GM21737 (cell line): ENCODE measurements at regions not wholly inside any gene's neighbourhood (a gene's known extent, or its start where the extent isn't known, plus 50 kb on each side); places are given as distances from the start of the nearest gene placed in this dataset.

ENCODE experiments used
- ATAC-seq: cut with Tn5 transposase; IDR thresholded peaks from one replicate; pipeline ENCODE4 v1.9.1; 2021; ENCODE audit warnings: mild to moderate bottlenecking, moderate library complexity; ENCODE audit not compliant: unreplicated experiment

DNA sequence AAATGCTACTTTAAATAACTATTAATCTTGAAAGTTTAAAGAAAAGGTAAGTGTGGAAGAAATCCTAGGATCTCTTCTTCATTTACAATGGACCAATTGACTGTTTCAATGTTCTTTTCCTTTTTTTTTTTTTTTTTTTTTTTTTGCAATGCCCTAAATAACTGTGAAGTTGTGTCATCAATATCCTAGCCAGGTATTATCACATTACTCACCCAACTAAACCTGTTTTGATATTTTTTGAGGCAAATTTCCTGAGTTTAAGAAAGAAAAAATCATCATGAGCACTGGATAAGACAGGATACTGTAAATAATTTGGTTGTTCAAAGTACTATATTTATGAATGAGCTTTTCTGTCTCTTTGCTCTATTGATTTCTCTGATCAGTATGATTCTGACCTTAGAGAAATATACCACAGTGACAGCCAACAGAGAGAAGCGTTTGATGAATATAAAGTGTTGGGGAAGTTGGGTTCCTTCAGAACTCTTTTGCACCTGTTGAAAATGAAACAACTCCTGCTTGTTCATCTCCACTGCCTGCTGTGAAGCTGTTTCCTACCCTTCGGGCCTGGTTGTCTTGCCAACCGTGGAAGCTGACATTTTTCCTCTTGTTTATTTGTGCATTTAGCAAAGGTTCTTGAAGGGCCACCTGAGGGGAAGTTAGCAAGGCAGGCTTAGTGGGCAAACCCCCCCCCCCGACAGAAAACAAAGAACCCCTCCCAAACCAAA is 1220.5 kb upstream of the SLC10A2 start:
- no peak for ATAC-seq

DNA sequence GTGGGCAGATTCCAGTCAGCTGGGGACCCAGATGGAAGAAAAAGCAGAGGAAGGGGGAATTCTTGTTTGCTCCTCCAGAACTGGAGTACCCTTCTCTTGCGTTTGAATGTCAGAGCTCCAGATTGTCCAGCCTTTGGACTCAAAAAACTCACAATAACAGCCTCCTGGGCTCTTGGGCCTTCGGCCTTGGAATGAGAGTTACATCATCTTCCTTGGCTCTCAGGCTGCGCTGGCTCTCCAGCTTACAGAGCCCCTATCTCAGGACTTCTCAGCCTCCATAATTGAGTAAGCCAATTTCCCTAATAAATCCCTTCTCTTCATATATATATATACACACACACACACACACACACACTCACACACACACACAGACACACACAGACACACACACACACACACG is 1215.7 kb upstream of the SLC10A2 start:
- no peak for ATAC-seq

DNA sequence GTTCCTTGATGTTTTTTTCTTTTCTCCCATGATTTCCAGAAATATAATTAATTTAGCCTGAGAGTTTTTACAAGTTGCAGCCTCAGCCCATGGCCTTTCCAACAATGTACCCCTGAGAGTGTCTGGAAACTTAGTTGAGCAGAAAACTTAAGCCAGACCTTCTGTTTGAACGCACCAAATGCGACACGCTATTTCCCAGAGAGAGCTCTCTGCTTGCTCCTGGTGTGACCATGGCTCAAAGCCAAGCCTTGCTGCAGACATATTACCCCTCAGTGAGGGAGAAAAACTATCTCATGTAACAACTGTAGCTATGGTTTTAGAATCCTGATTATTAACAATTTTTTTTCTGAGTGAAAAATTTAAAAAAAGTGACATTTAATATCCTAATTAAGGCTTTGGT is 1204.5 kb upstream of the SLC10A2 start:
- ATAC-seq, result no peak

DNA sequence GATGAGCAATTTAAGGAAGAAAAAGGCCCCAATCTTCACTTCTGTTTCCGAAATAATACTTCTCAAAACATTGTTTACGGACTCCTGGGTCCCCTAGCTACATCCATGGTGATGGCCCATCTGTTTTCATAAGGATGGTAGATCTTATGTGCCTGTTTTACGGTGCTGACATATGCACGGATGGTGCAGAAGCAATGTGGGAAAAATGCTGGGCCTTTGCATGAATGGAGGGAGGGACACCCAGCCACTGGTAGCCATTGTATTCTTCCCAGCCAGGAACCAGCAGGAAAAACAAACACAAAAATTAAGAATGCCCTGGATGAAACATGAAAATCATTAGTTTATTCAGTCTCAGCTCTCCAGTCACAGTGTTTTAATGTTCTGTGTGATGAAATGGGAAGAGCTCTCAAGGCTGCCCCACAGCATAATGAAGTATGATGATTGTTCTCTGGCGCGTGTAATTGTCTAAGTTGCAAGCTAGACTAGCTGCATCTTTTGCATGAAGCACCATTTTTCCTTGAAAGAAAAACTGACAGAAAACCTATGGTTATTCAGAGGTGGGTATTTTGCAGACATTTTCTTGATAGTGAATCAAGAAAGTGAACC is 1201.1 kb upstream of the SLC10A2 start:
- ATAC-seq, result no peak

DNA sequence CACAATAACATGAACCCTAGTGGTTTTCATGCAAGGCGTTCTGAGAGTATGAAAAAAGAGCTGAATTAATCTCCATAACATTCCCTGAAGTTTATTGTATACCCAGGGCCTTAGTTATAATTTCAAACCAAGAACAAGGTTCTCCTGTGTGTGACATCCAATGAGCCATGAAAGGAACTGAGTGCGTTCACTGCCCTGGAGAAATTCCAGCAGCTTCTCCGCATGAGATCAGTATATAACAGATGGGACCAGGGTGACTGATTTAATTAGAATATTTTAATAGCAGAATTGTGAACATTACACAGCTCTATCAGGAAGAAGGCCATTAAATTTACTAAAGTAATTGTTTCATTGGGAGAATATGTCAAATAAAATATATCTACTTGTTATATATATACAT is 1190.5 kb upstream of the SLC10A2 start:
- no peak for ATAC-seq

DNA sequence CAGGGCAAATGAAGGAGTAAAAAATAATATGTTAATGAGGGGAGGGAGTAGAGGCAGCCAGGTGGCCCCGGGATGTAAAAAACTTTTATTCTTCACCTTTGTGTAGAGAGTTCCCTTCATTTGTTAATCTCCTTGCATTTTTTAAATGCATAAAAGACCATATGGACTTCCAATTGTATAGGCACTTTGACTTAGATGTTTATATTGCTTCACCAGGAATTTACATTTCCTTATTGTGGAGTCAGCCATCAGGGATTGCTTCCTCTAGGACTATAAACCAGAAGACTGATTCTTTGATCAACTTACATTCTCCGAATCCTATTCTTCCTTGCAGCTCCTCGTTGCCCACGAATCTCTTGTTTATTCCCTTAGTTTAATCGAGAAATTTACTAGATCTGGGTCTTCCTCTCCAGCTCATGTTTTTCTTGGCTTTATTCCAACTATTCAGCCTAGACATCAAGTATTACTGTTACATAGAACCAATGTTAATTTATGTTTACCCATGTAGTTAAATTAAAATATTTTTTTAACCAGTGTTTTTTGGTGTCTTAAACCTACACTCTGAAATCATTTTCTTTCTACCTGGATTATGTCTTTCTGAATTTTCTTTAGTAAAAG is 1187.0 kb upstream of the SLC10A2 start:
- no peak for ATAC-seq

DNA sequence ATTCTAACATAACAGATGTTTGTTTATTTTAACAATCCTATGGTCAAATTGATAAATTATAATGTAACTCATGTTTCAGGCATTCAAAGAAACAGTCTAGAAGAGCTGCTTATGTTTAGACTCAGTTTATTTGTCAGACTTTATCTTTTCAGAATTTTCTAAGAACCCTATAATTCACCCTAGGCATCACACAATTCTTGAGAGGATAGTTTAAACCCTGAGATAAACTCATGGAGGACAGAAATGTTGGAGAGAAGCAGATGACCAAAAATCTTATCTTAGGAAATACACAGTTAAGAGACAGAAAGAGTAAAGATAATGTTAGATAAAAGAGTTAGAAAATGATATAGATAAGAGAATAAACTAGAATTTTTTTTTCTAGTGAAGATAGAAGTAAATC is 1185.7 kb upstream of the SLC10A2 start:
- ATAC-seq, result no peak

DNA sequence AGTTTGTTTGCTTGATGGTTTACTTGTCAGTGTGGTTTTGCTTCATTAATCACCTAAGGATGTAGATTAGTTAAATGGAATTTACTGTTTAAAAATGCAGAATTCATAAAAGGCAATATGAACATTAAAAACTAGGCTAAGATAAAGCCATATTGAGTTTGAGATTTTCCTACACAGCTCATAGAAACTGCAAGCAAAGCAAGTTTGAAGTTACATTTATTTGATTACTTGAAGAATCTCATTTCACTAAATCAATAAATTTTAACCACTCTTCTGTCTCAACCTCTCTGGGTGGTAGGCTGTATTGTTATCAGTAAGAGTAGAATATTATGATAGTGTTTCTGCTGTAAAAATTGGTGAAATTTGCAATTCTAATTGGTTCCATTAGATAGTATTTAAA is 1180.7 kb upstream of the SLC10A2 start:
- no peak for ATAC-seq

DNA sequence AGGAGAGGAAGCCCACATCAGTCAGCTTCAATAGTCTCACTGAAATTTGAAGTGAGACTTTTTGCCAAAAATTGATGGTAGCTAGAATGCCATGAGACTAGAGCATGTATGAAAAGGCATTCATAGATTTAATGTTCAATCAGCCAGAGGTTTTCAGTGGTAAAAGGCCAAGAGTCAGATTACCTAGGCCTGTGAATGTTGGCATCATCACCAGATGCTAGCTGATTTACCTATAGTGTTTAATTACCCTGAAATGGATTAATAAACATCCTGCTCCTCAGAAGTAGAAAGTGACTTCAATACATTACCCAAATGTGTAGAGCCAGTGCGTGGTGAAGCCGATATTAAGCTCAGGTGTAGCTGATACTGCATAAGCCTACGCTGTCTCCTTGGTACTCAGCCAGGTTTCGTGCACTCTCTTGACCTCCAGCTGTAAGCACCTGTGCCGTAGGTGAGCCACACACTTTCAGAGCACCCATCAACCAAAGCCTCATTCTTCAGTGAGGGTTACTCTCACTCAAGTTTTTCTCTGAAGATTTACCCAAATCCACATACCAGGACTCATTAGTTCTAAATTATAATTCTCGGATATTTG is 1140.3 kb upstream of the SLC10A2 start:
- no peak for ATAC-seq

DNA sequence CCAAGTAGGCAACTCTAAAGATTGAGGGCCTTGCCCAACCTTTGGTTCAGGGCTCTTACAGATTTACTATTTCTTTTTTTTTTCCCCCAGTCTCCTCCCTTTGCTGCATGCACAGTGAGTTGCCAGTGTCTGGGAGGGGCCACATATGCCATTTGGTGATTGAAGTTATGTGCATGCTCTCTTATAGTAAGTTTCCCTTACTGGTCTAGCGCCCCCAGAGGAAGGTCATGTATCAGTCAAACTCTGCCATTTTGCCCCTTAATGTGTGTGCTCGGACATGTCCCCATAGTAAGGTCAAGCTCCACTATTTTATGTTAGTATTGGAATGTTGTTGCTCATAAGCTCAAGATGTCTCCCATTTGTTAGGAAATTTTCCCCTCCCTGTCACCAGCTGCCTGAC is 1138.0 kb upstream of the SLC10A2 start:
- no peak for ATAC-seq

DNA sequence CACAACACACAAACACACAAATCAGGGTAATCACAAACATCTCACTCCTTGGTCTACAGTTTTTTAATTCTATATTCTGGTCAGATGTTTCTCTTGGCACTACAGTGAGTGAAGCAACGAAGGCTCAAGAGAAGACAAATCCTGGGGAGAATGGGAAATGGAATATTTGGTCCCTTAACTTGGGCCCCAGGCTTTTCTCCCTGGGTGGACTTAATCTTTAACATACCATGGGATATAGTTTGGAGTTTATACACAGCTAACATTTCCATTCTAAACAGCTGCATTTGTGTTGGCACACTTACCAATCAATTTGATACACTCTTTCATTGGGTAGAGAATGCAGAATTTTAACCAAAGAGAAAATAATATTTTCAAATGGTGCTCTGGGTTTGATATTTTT is 1132.6 kb upstream of the SLC10A2 start:
- no peak for ATAC-seq

DNA sequence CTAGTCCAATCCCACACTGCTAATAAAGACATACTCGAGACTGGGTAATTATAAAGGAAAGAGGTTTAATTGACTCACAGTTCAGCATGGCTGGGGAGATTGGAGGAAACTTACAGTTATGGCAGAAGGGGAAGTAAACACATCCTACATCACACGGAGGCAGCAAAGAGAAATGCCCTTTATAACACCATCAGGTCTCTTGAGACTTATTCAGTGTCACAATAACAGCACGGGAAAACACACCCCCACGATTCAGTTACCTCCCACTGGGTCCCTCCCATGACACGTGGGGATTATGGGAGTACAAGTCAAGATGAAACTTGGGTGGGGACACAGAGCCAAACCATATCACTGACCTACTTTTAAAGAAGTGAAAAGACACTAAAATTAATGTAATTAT is 1130.4 kb upstream of the SLC10A2 start:
- ATAC-seq, result no peak

DNA sequence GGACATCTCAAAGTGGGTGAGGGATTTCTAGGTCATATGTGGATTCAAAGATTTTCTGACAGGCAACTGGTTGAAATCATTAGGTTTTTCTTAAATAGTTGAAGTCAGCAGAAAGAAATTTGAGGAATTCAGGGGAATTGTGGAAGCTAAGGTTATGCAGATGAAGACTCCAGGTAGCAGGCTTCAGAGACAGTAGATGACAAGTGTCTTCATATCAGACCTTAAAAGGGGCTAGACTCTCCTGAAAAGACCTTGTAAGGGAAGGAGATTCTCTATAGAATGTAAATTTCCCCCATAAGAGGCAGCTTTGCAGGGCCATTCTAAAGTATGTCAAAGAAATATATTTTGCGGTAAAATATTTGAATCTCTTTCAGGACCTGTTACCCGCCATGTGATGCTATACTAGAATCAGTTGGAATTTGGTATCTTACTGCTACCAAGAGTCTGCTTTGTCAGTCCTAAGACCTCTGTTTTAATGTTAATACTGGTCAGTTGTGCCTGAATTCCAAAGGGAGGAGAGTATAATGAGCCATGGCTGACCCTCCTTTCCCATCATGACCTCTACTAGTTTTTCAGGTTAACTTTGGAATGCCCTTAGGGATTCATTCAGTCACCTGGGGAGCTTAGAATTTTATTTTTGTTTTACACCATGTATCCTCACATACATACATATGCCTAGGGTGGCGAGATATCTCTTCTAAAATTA is 1115.5 kb upstream of the SLC10A2 start:
- ATAC-seq, result no peak

DNA sequence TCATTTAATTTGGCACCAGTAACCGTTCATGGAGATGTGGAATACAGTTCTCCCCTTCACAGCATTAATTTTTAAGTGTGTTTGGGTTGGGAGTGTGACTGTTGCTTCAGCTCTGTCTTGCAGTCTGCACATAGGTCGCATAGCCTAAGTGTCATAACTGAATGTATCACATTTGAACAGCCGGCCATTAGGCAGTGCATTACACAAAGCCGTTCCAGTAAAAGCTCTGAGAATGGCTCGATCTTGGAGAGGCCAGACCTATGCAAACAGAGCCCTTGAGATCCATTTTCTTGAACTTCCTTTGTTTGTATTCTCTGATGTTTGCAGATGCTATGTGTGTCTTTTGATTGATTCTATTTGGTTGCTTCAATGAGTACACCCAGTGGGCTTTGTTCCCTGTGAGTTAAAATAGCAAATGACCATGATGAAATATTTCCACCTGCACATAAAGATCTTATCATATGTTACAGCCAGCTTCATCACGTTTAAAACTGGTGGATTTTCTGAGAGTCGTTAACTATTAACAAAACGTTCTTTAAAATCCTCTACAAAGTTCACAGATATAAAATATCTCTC is 1104.9 kb upstream of the SLC10A2 start:
- ATAC-seq, result no peak

DNA sequence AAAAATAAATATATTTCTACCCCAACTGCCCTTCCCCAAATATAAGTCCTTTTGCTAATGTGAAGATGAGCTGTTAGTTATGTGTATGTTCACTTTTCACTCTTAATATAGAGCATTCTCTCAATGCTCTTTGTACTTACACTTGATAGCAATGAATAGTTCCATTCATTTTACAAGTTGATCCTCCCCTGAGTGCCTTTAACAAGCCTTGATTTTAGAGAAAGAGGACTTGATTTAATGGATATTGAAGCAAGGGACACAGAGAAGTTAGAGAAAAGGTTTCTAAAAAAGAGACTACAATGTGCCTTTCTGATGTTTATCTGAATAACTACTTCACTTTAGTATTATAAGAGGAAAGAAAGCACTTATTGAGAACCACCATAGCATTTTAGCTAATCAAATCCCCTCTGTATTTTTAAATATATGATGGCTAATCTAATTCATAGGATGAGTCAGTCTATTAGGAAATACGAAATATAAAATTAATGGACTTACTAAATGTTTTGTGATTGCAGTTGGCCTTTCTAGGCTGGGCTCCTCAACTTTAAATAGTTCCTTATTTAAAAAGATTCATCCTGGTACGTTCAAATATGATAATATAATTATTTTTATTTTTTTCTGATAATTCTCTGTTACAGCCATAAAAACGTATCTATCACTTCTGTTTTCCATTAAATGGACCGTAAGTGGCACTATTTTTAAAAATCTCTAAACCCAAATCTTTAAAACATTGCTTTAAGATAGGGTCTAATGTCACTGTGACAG is 1097.8 kb upstream of the SLC10A2 start:
- no peak for ATAC-seq

DNA sequence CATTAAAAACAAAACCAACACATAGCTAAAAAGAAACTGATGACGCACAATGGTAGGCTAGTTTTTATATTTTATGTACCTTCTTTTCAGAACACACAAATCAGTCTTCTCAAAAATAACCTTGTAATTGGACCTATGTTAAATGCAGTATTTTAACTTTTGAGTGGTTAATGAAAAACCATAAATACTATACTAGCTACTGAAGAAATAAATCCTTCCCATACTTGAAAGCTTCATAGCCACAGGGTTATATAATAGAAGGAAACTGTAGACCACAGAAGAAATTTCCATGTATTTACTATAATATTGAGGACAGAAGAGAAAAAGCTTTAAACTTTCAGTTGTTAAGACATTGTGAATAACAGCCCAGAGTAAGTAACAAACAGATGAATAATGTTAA is 1094.3 kb upstream of the SLC10A2 start:
- ATAC-seq, result no peak

DNA sequence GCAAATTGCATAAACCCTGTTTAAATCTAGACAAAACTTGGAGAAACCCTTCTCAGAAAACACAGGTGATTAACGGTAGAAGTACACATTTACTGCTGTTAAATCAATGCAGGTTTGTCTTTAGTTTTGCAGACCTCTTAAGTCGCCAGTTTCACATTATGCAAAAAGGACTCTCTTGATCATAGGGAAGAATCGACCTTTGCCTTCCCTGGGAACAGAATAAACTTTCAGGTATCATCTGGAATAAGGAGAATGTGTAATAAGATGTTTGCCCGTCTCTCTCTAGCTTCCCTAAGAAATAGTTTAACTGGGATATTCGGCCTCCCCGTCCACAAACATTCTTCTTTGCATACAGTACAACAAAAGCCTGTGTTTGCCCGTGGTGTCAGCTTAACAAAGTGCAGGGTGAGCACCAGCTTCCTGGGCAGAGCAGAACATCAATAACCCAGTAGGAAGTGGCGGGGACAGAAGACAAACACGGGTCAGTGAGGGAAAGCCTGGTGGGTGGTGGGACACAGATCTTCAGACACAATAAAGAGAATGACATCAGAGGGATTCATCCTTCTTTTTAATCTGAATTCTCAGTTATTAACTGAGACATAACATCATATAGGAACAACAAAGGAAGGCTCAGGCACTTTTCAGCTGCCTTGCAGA is 1077.7 kb upstream of the SLC10A2 start:
- no peak for ATAC-seq

DNA sequence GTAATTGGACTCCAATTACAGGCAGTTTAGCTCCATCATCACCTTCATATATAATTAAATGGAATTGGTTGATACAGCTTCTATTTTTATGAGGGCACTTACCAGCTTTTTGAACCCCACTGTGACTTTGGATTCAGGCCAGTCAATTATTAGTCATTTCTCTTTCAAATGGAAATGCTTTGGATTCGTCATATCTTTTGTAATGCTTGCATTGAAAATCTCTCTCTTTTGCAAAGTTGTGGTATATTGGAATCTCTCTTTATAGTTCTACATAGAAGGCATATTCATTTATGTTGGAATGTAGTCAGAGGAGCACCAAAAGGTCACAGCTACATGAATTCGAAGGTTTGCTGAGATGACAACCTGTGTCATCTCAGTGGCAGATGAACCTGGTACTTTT is 1074.3 kb upstream of the SLC10A2 start:
- no peak for ATAC-seq

DNA sequence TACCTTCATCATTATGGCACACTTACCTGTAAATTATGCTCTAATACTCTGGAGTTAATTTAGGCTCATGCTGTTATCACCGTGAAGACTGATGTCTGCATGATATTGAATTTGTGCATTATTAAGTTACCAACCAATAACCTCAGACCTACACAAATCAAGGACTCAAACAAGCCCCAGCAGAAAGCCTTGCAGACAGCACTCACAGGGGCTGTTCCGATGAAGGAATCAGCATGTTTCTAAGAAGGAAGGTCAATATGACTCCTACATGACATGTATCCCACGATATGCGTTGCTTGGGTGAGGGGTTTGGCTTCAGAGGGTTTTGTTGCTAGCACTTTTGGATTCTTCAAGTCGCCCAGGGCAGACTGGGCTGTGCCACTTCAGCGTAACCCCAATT is 1071.2 kb upstream of the SLC10A2 start:
- no peak for ATAC-seq

DNA sequence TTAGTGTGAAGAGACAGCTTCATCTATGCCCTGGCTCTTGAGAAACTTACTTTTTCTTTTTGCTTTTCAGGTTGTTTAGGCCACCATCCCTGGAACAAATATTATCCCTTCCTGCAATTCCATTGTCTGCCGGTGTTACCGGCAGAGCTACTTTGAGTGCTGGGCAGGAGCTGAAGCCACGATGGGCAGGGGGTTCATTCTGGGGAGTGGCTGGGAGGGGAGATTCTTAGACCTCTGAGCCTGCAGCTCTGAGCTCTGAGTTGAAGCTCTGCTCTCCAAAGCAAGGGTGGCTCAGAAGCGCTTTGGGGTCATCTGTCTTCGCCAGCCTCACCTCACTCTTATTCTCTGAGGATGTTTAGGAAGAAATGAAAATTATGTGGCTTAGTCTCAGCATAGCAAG is 1066.6 kb upstream of the SLC10A2 start:
- no peak for ATAC-seq
